ENCODE measurements at regions not wholly inside any gene's neighbourhood (a gene's known extent, or its start where the extent isn't known, plus 50 kb on each side); places are given as distances from the start of the nearest gene placed in this dataset.

DNA sequence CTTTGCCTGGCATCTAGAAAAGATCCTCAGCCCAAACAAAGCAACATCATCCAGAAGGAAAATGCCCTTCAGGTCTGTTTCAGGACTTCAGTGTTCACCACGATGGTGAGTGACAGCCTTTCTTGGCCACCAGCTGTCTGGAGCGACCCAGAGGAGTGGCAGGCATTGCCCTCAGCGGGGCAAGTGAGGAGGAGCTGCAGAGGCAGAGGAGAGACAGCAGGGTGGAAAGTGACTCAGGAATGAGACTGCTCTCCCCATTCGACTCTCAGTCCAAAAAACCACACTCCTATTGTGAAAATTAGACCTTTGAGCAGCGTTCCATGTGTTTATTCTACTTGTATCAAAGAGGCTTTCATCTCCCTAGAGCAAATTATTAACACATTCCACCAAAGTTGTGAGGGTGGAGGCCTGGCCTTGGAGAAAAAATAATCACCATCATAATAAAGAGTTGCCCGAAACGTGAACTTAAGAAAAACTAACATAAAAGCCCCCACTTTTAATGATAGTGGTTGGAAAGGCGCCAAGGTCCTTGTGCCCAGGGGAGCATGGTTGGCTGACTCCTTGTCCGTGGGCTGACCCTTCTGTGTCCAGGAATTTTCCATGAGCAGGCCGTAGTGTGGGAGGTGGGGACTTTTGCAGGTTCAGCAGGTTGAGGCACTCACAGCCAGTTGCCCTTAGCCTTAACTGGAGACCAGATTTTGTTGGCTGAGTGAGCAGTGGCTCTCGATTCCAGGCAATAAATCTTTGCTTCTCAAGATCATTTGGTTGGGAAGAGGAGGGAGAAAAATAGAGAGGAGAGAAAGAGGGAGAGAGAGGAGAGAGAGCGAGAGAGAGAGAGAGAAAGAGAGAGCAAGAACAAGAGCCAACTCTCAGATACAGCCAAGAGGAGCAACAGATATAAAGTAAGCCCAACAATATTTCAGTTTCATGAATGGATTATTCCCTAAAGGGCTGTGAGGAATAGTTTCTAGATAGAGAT lies 125.9 kb upstream of the ANKRD55 start:
- no peak for DNase-seq (ENCODE audit: extremely low read depth in 1 of 2, low read depth in 1 of 2)

- no peak for DNase-seq (ENCODE audit: extremely low read depth in 1 of 2, low read depth in 1 of 2)
These were observed 124.9 kb upstream of the ANKRD55 start for GRCh38 chr5:56358046-56358445.

DNA sequence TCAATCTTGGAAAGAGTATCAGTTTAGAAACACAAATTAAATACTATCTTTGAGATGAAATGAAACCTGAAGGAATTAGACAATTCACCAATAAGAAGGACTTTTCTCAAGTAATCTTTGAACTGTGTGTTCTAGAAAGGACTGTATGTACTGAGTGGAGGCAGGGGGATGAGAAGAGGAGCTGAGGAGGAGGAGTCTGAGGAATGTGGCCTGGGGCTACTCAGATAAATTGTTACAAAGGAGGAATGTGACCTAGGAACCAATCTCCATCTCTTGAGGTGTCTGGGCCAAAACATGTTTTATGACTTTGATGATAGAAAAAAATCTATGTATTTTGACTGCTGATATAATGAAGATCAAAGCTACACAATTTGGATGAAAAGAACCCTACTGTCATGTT lies 124.3 kb upstream of the ANKRD55 start:
- no peak for DNase-seq (ENCODE audit: extremely low read depth in 1 of 2, low read depth in 1 of 2)

DNA sequence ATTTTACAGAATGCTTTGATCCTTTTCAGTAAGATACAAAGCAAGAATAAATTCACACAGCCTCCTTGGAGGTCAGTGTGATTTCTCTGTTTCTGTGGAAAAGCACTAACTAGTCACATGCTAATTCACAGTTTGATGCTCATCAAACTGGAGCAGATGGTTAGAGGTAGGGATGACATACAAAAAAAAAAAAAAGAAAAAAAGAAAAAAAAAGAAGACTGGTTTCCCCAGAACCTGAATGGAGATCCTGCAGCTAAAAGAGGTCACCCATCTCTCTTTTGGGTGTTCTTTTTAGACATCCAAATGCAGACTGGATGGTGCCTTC lies 123.7 kb upstream of the ANKRD55 start:
- no peak for DNase-seq (ENCODE audit: extremely low read depth in 1 of 2, low read depth in 1 of 2)

DNA sequence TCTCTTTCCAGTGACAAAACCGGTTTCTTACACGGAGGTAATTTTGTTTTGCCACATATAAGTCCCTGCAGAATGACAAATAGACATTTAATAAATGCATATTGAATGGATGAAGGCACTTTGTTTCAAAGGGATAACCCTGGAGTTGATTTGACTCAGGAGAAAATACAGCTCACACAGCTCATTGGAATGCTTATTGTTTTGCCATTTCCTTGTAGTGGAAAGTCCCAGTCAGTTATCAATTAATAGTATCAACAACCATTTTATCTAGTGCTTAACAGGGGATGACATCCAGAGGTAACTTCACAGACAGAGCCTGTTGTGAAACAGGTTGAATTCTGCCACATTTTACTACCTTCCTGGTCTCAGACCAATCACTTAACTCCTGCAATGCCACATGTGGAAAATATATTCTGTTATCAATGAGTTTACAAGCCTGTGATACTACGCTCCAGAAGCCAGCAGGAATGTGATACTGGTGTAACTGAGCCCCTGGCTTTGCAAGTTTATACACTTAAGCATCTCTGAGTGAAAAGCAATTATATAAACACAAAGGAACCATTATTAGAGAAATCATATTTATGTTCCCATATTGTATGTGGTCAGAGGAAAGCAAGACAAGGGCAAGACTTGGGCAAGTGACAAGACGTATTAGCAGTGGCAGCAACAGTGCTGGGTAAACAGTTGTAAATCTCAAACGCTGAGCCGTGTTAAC lies 123.1 kb upstream of the ANKRD55 start:
- DNase-seq (ENCODE audit: extremely low read depth in 1 of 2, low read depth in 1 of 2) = no peak

- DNase-seq (ENCODE audit: extremely low read depth in 1 of 2, low read depth in 1 of 2) = no peak
These were observed 121.7 kb upstream of the ANKRD55 start for GRCh38 chr5:56354836-56355235.

- no peak for DNase-seq (ENCODE audit: extremely low read depth in 1 of 2, low read depth in 1 of 2)
These were observed 119.9 kb upstream of the ANKRD55 start for GRCh38 chr5:56352808-56353590.

DNA sequence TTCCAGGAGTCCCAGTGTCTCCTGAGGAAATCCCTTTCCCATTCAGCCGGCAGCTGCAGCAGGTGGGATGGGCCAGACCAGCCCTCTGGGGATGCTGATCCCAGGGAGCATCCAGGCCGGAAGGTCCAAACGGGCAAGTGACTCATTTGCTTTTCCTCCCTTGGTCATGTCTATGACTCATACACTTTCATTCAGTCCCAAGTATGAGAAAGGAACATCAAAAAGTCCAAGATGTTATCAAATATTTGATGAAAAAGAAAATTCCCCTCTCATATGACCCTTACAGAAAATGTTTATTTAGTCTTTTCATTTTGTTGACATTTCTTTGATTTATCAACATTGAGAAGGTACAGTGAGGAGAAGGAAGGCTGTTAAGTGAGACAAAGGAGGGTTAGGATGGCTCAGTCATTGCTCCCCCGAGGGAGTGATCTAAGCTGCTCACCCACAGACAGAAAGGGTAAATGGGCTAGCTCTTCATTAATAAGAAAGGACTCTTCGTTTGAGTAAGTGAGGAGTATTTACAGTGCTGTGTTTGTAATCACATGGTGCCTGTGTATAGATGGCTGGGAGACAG lies 117.6 kb upstream of the ANKRD55 start:
- DNase-seq (ENCODE audit: extremely low read depth in 1 of 2, low read depth in 1 of 2) = no peak

DNA sequence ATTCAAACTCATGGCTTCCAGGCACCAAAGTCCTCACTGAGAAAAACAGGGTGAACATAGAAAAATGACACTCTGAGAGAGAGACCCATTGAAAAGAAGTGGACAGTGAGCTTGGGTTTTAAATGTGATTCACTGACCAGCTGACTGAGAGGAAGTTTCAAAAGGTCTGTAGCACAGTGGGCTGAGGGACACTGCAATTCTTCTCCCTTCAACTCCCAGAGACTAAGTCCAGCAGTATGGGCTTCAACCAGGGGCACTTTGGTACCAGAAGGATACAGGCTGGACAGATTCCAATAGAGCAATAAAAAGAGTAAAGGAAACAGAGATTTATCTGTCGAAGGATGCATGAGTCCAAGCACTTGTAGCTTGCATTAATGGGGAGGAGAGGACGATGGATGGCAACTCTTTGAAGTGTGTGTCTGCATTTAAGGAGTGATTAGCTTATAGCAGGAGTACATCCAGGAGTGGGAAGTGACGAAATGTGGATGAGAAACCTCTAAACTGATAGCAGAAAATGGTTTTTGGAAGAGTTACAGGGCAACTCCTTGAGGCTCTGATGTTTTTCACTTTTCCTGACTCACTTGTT lies 117.0 kb upstream of the ANKRD55 start:
- no peak for DNase-seq (ENCODE audit: extremely low read depth in 1 of 2, low read depth in 1 of 2)

GRCh38 chr5:56349461-56349860 lies 116.3 kb upstream of the ANKRD55 start:
- DNase-seq (ENCODE audit: extremely low read depth in 1 of 2, low read depth in 1 of 2) = no peak

DNA sequence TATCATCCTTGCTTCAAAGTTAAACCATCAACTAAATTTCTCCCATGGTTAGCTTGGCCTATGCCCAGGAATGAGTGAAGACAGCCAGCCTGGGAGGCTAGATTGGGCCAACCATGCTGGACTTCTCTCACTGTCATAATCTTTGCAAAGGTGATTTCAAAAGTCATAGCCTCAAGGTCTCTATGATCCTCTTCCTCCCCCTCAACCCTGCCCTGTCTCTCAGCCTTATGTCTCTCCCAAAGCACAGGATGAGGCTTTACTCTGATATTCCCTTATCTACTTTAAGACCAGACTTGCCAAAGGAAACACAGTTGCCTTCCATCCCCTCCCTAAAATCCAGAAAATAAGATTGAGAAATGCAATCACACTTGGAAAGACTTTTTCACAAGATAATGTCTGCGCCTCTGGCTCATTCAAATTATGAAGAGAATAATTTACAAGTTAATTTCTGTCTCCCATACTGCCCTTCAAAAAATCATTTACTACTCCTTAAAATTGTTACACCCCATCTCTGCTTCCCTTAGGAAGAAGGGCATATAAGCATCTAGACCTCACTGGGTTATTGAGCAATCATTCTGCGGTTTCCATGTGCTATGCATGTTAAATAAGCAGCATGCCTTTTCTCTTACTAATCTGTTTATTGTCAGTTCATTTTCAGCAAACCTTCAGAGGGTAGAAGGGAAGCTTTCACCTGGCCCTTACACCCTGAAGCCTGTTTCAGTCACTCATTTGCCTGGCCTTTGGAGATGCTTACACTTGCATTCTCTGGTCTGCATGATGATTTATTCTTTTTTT lies 113.8 kb upstream of the ANKRD55 start:
- DNase-seq (ENCODE audit: extremely low read depth in 1 of 2, low read depth in 1 of 2) = no peak

DNA sequence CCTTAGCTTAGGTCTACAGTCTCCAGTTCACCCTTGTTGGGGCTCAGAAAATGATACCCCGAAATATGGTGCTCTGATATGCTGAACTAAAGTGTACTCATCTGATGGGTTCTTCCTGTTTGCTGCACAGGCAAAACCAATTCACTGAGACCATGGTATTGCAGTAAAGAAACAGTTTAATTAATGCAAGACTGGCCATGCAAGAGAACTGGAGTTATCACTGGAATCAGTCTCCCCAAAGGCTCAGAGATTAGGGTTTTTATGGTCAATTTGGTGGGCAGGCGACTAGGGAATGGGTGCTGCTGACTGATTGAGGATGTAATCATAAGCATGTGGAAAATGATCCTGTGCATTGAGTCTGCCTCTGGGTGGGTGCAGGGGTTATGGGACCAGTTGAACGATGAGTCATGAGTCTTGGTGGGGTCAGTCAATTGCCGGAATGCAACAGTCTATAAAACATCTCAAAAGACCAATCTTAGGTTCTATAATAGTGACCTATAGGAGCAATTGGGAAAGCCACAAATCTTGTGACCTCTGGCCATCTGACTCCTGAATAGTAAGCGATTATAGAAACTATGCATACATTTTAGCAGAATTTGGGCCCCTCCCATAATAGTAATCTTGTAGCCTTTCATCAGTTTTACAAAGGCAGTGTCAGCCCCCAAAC lies 113.0 kb upstream of the ANKRD55 start:
- DNase-seq (ENCODE audit: extremely low read depth in 1 of 2, low read depth in 1 of 2) = no peak

GRCh38 chr5:56345352-56345751 lies 112.2 kb upstream of the ANKRD55 start:
- no peak for DNase-seq (ENCODE audit: extremely low read depth in 1 of 2, low read depth in 1 of 2)

DNA sequence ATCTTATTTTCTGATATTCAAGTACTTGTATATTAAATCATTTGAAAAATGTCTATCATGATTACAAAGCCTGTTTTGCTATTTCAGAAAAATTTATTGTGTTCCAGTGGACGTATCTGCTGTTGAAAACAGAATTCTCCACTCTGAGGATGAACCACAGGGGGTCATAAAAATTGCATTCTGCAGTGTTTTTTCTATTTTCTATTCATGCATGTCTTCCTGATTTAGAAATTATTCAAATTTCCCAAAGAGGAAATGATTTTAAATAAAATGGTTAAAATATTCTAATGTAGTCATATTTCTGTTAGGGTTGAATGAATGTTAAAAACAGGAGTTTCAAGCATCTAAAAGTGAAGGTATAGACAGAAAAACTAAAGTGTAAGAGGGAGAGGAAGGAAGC lies 111.5 kb upstream of the ANKRD55 start:
- no peak for DNase-seq (ENCODE audit: extremely low read depth in 1 of 2, low read depth in 1 of 2)

DNA sequence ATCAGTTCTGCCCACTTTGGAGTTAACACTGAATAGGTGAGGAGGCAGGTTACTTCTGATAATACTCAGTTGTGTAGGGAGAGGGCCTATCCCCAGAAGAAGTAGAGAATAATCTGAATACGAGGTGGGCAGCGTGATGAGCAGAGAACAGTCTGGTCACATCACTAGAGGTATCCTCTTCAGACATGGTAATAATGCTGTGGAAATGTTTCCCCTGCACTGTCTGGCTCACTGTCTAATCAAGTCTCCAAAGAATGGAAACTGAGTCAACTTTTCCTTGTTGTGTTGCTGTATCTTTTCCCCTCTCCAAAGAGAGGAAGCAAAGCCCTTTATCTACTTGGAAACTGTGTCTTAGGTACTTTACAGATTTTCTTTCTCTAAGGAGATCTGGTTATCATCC lies 110.9 kb upstream of the ANKRD55 start:
- no peak for DNase-seq (ENCODE audit: extremely low read depth in 1 of 2, low read depth in 1 of 2)

DNA sequence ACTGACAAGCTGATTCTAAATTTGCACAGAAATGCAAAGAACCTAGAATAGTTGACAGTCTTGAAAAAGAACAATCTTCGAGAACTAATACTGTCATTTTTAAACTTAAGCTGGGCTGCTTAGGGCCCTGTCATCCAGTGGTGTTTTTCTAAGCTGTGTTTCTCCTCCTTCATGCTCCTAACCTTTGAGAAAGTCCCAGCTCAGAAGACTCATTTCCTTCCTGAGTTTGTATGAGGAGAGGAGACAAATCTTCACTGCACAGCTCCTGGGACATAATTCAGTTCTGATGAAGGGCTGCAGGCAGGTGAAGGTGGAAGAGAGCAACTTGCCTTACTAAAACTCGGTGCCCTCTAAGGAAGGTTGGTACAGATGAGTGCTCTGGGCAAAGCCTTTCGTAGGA lies 109.5 kb upstream of the ANKRD55 start:
- no peak for DNase-seq (ENCODE audit: extremely low read depth in 1 of 2, low read depth in 1 of 2)

DNA sequence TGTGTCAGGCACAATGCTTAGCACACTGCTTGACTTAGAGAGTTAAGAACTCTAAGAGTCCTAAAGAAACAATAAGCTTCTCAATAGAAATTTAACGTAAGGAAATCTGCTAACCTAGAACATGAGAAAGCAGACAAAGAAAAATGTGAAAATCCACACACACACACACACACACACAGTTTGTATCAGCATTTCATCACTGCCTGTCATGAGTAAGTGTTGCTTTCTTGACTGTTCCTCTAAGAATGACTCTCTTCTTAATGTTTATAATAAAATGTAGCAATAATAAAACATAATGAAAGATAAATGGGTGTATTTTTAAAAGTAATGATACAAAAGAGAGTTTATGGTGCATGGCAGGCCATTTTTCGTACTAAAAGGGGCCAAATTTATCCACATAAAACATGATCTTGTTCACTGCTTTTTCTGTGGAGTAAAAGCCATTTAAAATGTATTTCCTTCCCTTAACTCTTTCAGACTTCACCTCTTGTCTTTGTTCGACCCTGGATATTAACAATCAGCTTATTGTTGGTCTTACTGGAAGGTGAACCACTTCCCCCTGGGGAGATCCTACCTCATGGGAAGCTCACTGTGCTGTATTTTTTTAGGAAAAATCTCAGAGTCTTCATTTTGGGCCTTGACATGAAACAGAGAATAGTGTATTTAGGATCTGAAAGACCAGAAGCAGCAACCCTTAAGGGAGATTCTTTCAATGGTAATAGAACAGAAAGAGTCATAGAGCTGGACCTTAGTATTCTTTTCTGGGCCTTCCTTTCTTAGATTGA lies 107.3 kb upstream of the ANKRD55 start:
- DNase-seq (ENCODE audit: extremely low read depth in 1 of 2, low read depth in 1 of 2) = no peak

DNA sequence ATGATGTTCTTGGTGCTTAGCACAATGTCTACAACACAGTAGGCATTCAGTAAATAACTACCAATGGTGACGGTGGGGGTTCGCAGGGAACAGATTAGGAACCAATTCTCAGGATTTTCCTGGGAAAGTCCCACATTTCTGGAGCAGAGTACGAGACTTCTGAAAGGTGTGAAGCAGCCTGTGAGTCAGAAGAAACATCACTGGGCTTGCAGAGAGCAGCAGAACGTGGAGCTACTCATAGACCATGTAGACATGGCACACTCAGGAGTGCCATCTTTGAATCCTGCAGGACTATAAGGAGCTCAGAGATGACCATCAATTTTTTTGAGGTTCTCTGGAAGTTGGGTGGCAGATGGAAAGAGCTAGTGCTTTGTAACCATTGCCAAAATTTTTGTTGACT lies 106.6 kb upstream of the ANKRD55 start:
- DNase-seq (ENCODE audit: extremely low read depth in 1 of 2, low read depth in 1 of 2) = no peak

Data from activated CD8-positive, alpha-beta memory T cell treated with anti-CD3 and anti-CD28 coated beads for 1 hour (primary cell).